NCI-H1105 (cell line): ENCODE measurements at regions not wholly inside any gene's neighbourhood (a gene's known extent, or its start where the extent isn't known, plus 50 kb on each side); places are given as distances from the start of the nearest gene placed in this dataset.

ENCODE experiments used
- DNase-seq: peaks from one replicate; lab custom pipeline; 2025; lab: John Stamatoyannopoulos, UW

DNA sequence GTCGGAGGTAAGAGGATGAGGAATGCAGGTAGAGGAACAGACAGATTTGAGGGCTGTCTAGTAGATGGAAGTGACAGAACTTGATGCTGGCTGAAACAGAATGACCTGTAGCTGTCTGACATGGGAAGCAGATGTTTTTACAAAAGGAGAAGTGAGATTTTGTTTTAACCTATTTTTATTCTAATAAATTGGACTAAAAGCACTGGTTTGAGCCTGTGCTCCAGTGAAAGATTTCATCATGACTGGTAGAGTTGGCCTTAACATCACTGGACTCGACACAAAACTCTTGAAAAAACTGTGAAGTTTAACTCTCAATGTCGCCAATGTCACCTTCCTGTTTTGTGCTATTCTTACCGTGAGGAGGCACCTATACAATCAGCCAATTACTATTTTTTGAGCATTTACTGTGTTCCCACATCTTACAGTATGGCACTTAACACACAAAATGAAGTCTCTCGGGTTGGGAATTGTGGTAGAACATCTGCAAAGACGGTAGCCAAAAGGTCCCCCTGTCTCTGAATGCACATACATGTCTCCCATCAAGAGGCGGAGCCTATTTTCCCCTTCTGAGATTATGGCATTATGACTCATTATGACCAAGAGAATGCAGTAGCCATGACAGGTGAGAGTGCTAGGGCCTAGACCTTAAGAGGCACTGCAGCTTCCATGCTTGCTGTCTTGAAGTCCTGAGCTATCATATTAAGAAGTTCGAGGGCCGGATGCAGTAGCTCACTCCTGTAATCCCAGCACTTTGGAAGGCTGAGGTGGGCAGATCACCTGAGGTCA is 93.2 kb downstream of the FOXF2 start:
- DNase-seq = no peak

DNA sequence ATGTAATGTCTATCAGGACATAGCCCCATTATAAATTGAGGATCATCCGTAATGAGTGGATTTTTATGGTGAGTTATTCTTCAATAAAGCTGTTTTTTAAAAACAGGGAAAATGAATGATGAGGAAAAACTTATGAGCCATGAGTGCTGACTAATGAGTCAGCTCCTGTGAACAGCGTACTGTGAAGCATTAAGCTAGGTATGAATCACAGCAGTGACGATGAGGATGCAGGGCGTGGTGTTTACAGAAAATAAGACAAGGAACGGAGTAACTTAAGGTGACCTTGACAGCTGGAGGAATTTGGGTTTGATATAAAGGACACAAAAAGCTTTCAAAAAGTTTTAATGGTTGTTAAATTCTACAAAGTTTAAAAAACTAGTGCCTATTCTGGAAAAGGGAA is 96.3 kb downstream of the FOXF2 start:
- no peak for DNase-seq

DNA sequence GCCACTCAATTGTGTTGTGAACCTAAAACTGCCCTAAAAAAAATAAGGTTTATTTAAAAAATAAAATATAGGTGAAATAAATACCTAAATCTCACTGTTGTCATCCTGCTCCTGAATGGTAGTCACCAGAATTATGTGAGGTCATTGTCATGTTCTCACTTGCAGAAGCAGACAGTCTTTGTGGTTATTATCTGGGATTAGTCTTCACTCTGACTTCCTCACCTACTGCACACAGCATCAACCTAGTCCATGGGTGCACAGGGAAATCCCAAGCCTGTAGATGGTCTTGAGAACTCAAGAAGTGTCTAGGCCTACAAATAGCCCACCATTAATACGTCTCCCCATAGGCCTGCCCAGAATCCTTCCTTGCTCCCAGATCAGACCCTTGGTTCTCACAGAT is 97.0 kb downstream of the FOXF2 start:
- DNase-seq = no peak

DNA sequence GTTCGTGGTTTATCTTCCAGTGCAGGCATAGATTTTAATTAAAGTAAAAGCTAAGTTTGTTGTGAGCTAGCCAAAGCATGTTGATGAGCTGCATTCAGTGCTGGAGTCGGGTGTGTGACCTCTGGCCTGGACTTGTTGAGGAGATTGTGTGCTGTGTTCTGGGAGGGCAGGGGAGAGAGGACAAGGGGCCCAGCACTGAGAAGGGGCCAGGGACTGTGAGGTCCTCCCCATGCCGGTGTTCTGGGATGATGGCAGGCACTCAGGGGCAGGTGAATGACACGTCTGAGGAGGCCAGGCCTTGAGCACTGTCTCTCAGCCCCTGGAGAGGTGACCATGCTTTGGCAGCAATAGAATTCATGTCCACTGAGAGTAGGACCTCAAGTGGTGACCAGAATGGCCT is 97.9 kb downstream of the FOXF2 start:
- no peak for DNase-seq

DNA sequence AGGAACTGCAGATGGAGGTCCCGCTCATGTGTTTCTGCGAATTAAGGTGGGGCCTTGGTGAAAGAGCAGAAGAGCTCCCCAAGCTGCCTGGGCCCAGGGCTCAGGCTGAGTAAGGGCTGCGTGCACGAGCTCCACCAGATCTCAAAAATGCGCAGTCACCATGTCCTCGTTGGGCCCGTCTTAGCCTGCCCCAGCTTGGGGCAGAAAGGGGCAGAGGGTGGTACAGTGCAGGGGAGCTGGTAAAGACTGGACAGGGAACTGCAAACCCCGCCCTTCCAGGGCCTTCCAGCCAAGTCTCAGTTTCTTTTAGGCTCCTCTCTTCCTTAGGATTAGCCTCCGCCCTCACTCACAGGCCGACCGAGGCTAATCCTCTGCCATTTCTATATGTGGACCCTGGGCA is 101.6 kb downstream of the FOXF2 start:
- no peak for DNase-seq

DNA sequence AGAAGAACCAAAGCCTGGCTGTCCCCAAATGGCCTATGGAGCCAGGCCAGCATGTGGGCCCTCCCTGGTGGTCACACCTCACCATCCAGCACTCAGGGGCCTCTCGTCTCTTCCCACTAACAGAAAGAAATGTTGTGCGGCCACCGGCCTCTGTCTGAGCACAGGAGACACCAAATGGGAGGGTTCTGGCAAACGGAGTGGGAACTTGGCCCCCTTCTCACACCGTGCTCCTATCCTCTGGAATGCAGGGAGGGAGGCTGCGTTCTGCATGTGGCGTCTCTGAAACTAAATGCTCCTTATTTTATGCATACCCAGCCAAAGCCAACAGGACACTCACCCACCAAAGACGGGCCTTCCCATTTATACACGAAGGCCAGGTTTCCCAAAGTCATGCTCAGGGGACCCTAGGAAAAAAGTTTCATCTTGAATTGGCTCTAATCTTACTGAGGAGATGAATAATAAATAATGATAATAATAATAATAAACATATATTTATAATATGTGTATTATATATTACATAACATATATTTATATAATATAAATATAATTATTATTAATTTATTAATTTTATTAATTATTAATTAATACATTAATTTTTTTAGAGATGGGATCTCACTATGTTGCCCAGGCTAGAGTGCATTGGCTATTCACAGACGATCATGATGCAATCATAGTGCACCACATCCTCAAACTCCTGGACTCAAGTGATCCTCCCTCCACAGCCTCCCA is 102.4 kb downstream of the FOXF2 start:
- no peak for DNase-seq

DNA sequence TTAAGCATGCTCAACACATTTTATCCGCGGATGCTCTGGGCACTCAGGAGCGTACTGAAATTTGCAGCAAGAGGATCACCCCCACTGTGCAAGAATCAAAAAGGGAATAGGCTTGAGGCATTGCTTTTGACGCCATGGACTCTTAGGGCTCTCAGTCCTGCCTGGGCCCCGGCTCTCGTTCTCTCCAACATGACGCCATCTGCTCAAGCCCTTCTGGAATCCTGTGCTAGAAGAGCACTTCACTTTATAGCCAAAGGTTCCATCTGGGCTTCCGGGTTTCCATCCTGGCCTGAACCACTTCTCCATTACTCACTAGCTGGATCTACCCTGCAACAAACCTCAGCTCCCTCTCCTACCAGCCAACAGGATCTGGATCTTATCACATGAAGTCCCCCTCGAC is 105.3 kb downstream of the FOXF2 start:
- DNase-seq = no peak

DNA sequence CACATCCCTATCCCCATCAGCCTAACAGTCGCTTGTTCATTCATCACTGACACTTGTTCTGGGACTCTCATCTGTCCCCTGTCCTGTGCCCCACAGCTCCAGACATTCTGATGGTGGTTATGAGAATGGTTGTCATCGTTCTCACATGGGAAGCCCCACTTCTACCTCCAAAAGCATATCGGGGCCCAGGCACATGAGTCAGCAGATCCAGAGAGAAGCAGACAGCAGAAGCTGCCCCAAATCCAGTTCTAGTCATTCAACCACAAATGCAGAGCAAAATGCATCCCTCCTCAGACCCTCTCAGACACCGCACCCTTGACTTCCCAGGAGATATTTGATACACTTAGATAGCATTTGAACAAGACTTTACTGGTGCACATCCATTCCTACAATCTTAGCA is 106.0 kb downstream of the FOXF2 start:
- DNase-seq = no peak

DNA sequence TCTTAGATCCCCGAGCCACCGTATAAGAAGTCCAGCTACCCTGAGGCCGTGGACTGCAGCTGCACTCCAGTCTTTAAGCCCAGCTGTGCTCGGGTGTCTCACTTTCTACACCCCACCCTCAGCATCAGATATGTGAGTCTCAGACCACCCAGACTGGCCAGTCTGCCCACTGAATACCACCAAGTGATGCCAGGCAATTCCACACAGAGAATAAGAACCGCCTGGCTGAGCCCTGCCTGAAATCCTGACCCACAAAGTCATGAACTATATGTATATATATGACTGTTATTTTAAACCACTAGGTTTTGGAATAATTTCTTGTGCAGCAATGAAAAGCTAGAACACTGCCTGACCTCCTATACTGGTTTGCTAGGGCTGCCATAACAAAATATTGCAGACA is 106.7 kb downstream of the FOXF2 start:
- no peak for DNase-seq

DNA sequence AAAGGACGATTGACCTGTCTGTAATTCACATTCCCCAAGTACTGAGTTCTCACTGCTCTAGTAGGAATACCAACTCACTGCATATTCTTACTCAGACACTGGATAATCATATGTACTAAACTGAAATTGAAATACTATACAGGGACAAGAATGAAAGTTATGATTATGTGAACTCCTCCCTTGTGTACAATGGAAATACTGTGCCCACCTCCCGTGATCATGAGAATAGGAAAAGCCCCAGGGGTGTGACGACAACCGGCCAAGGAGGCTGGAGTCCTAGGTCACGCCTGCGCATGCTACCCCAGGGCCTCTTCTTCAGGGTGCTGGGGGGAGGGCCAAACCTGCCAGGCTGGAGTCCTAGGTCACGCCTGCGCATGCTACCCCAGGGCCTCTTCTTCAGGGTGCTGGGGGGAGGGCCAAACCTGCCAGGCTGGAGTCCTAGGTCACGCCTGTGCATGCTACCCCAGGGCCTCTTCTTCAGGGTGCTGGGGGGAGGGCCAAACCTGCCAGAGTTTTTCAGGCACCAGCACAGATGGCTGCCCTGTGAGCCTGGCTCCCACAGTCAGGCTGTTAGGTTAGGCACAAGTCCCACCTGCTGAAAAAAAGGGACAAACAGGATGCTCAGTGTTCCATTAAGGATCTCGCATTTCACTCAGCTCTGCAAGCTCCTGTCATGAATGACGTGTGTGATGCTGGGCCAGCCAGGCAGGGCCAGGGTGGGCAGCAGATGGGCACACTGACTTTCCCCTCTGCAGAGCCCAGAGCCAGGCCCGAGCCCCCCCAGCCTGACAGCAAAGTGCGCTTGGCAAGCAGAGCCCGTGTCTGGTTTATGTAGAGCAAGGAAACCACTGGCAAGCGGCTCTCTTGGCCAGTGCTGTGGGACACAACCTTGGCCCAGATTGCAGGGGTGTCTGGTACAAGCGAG is 107.7 kb downstream of the FOXF2 start:
- DNase-seq = no peak

DNA sequence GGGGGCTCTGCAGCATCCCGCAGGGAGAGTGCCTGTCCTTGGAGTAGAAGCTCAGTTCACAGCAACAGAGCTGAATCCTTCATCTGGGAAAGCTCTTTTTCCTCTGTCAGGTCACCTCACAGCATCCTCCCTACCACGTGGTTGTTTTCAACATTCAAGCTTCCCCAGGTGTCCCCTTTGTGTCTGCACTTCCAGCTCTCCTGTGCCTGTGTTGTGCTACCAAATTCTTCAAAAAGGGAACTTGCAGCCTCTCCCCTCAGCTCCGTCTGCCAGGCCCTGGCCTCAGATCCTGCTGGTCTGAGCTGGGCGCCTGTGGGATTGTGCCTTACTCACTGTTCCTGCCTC is 108.4 kb downstream of the FOXF2 start:
- DNase-seq = no peak

DNA sequence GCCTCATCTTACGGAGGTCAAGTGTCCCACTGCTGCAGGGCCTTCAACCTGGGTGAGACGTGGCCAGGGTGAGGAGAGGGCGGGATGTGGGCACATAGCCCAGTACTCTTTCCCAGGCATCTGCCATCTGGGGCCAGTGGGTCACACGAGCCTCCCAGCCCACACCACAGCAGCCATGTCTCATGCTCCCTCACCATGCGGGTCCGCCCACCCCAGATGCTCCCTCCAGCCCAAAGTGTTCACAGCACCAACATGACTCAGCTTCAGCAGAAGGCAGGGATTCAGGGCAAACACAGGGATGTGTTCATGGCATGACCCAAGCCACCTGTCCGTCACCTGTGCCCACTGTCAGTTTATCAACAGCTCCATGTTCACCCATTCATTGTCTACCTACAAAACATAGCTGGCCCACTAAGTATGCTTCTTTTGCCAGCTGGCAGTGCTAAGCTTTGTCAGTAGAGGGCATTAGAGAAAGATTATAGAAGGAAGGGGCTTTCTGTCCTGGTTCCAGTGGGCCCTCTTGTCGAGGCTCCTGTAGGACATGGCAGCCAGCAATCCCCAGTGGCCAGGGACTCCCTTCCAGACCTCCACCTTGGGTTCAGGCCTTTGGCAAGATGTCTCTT is 109.2 kb downstream of the FOXF2 start:
- no peak for DNase-seq

DNA sequence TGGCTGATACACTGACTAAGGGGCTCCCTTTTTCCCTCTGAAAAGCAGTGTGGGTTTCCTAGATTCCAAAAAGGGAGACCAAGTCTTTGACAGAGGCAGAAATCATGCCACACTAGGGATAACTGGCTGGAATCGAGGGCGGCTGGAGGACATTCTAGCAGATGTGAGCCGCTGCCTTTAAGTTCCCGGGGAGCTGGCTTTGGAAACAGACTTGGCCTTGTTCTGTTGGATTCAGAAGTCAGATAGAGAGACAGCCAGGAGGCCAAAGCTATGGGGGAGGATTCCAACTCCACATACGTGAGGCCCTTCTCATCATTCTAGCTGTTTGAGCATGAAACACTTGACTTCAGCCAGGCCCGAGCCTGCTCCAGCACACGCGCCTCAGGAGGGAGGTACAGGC is 109.9 kb upstream of the FOXC1 start:
- no peak for DNase-seq

DNA sequence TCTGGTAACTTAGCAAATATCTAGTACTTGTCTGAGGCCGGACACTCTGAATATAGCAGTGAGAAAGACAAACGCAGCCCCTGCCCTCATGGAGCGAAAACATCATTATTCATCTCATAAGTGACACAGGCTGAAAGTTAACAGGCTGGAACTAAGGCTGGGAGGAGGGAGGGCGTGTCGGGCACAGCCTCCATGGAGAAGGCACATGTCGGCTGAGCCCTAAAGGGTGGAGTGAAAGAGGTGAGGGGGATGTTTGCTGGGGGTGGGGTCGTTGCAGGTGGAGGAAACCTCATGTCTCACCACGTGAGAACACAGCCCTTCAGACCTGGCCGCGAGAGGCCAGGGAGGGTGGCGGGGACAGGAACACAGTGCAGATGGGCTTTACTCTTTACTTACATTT is 108.8 kb upstream of the FOXC1 start:
- DNase-seq = no peak

DNA sequence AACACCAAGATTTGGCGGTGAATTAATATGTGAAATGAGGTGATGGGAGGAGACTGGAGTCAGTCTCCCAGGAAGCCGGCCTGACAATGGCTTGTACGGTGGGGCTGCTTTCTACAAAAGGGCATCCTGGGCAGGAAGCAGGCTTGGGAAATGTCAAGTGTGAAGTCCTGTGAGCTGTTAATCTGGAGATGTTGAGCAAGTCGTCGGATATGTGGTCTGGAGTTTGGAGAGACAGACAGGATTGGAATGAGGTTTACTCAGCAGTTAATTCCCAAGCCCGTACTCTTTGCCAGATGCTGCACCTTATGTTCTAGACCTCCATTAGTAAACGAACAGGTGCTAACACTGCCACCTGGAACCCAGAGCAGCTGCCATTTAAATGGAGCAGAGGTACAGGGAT is 107.7 kb upstream of the FOXC1 start:
- DNase-seq = no peak

DNA sequence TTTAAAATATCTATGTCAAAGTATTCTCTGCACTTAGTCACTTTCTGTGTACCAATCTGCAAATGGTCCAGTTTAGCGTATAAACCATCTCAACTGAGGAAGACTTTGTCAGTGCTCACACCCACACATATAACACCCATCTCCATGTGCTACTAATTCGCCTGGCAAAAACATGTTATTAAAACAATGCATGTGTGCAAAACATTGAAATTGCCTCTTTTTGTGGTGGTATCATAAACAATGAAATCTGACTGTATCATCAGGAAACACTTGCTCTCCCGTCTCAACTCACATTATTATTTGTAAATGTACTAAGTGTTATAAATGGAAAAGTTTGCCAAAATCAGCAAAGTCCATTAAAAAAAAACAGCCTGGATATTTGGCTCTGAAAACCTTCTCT is 105.9 kb upstream of the FOXC1 start:
- DNase-seq = no peak

DNA sequence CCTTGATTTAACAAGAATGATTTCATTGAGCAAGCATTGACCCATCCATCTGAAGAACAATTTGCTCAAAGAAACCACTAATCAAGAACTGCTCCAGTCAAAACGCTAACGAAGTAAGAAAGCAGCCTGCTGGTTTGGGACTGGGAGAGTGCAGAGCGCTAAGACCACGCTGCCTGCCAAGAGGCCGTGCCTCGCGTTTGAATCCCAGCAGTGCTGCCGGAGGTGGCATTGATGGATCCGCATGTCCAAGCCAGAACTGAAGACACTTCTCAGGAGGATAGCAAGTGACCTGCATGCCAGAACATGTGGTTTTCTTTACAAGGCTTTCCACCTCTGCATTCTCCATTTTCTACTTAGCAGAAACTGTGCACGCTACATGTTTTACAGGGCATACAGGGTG is 105.2 kb upstream of the FOXC1 start:
- DNase-seq = no peak

DNA sequence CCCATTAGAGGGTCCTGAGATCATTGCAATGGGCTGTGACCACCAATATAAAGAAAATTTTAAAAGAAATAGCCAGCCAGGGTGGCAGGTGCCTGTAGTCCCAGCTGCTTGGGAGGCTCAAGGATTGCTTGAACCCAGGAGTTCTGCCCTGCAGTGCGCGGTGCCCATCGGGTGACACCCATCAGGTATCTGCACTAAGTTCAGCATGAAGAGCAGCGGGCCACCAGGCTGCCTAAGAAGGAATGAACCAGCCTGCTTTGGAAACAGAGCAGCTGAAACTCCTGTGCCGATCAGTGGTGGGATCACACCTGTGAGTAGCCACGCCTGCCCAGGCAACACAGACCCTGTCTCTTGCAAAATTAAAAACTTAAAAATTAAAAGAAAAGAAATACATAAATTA is 102.5 kb upstream of the FOXC1 start:
- DNase-seq = no peak

DNA sequence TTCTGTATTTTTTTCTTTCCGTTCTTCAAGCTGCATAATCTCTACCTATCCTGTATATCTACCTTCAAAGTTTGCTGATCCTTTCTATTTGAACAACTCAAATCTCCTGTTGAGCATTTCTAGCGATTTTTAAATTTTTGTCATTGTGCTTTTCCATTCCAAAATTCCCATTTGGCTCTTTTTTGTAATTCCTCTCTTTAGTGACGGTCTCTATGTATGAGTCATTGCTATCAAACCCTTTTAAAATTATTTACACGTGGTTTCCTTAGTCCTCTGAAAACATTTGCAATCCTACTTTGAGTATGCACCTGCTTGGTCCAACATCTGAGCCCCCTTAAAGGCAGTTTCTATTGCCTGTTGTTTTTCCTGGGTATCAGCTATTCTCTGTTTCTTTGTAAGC is 100.5 kb upstream of the FOXC1 start:
- DNase-seq = no peak

DNA sequence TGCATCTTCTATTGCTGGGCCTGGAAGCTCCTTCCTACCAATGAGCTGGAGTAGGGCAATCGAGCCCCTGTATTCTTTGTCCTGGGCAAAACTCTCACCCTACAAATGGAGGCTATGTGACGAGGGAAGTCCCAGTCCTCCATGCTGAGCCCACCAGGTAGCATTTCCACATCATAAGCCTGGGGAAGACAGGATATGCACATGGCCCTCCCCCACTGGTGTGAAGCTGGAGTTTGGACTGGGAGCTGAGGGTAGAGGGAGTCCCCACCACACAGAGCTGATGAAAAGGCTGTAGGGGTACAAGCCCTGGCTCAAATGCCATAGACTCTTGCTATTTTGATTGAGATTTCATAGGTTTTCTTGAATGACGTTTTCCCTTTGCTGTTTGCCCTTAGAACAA is 99.5 kb upstream of the FOXC1 start:
- no peak for DNase-seq

DNA sequence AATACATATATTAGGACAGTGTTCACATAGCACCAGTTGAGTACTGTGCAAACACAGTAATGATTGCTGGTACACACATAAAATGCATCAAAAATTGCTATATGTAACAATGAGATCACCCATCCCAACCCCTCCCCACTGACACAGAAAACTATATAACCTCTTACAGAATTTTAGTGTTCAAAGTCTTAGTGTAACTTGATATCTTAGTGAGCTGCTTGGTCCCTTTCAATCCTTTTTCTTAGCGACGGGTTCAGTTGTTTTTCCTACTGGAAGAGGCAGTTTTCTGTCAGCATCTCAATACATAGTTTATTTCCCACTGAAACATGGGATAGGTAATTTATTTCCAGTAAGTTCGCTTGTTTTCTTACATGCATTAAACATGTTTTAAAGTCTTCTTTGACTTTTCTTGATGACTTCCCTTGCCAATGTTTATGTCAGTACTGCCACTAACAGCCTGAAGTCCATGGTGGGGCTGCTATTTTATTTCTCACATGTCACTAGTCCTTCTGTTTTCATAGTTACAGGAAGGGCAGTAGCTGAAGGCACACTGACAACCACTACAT is 96.4 kb upstream of the FOXC1 start:
- no peak for DNase-seq

DNA sequence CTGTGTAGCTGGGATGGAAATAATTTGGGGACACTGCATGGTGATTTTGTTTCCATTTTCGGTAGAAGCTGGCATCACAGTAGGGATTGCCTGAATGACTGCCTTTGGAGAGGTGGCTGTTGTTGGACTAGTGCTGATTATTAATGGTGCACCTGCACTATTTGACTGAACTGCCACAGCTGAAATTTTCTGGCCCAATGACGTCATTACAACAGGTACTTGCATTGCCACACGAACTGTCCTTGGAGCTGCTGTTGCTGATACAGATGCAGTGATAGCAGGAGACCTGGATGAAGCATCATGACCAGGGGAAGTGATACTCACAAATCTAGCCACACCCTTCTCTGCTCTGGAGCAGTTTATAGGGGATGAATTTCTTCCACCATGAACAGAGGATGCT is 95.6 kb upstream of the FOXC1 start:
- DNase-seq = no peak
